IMR-90 (cell line): ENCODE measurements at regions not wholly inside any gene's neighbourhood (a gene's known extent, or its start where the extent isn't known, plus 50 kb on each side); places are given as distances from the start of the nearest gene placed in this dataset.
"Not testable (repeated sequence)": the region's sequence is repeated elsewhere in the genome, so short reads cannot be mapped to it uniquely, and the experiment has no call there.

Source experiments
- BHLHE40 ChIP-seq: fragments of 150-350 bp; IDR thresholded peaks from 2 replicates; pipeline ENCODE4 v1.6.1; 2016; ENCODE audit warnings: mild to moderate bottlenecking, low read depth, low read length
- CEBPB ChIP-seq: IDR thresholded peaks from 2 replicates; pipeline ENCODE4 v1.6.1; 2012; ENCODE audit warnings: low read depth, low read length, improper control_type of control experiment
- FOS ChIP-seq: fragments of 150-350 bp; IDR thresholded peaks from 2 replicates; pipeline ENCODE4 v1.6.1; 2016; ENCODE audit warnings: low read depth, low read length
- MXI1 ChIP-seq: IDR thresholded peaks from 2 replicates; pipeline ENCODE4 v1.6.1; 2012; ENCODE audit warnings: low read depth, mild to moderate bottlenecking, low read length, moderate library complexity, borderline replicate concordance
- POLR2A ChIP-seq: IDR thresholded peaks from 2 replicates; pipeline ENCODE4 v1.6.1; 2012; ENCODE audit warnings: mild to moderate bottlenecking, low read depth, low read length
- RCOR1 ChIP-seq: IDR thresholded peaks from 2 replicates; pipeline ENCODE4 v1.6.1; 2012; ENCODE audit warnings: mild to moderate bottlenecking, low read length, improper control_type of control experiment; ENCODE audit not compliant: insufficient replicate concordance
- RFX5 ChIP-seq: IDR thresholded peaks from 2 replicates; pipeline ENCODE4 v1.8.0; 2012; ENCODE audit warnings: low read depth, mild to moderate bottlenecking, low read length, moderate library complexity
- USF2 ChIP-seq: fragments of 150-350 bp; IDR thresholded peaks from 2 replicates; pipeline ENCODE4 v1.6.1; 2017; ENCODE audit warnings: mild to moderate bottlenecking, antibody characterized with exemption, low read length, low read depth
- TF ChIP-seq, protein P1 (sequence below): conservative IDR thresholded peaks from 2 replicates; pipeline ENCODE4 v1.5.1; 2012; ENCODE audit warnings: mild to moderate bottlenecking, low read depth, low read length, improper control_type of control experiment

GRCh38 chr21:27974152-27974551 lies 1007.3 kb upstream of the ADAMTS5 start:
- TF ChIP-seq, protein P1, sequence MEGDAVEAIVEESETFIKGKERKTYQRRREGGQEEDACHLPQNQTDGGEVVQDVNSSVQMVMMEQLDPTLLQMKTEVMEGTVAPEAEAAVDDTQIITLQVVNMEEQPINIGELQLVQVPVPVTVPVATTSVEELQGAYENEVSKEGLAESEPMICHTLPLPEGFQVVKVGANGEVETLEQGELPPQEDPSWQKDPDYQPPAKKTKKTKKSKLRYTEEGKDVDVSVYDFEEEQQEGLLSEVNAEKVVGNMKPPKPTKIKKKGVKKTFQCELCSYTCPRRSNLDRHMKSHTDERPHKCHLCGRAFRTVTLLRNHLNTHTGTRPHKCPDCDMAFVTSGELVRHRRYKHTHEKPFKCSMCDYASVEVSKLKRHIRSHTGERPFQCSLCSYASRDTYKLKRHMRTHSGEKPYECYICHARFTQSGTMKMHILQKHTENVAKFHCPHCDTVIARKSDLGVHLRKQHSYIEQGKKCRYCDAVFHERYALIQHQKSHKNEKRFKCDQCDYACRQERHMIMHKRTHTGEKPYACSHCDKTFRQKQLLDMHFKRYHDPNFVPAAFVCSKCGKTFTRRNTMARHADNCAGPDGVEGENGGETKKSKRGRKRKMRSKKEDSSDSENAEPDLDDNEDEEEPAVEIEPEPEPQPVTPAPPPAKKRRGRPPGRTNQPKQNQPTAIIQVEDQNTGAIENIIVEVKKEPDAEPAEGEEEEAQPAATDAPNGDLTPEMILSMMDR: not testable (repeated sequence)
- TF ChIP-seq USF2, FOS, RFX5, RCOR1, POLR2A, MXI1, BHLHE40, CEBPB: not testable (repeated sequence)
